RCC 7860 (cell line): ENCODE measurements at regions not wholly inside any gene's neighbourhood (a gene's known extent, or its start where the extent isn't known, plus 50 kb on each side); places are given as distances from the start of the nearest gene placed in this dataset.
A peak's percentile ranks its signal among the peaks of the same experiment; 100 is the strongest.

Experiments used
- DNase-seq: peaks from one replicate; pipeline ENCODE4 v3.0.0-alpha.2; 2015; ENCODE audit warnings: low spot score
- FAIRE-seq: peaks from 2 replicates; lab custom pipeline; 2012; peaks lifted over from hg19 to GRCh38; lab: Jason Lieb, UNC

GRCh38 chr12:126762150-126762549 lies 1504.8 kb upstream of the TMEM132C start:
- DNase-seq (no peak), FAIRE-seq (no peak)

GRCh38 chr12:126763359-126763758 lies 1503.6 kb upstream of the TMEM132C start:
- no peak for DNase-seq
- FAIRE-seq: no peak

- no peak for DNase-seq
- FAIRE-seq: no peak
Measured at GRCh38 chr12:126767334-126767733, 1499.6 kb upstream of the TMEM132C start.

GRCh38 chr12:126768517-126768916 lies 1498.5 kb upstream of the TMEM132C start:
- no peak for DNase-seq
- FAIRE-seq: no peak

- DNase-seq (no peak), FAIRE-seq (no peak)
Measured at GRCh38 chr12:126770188-126770587, 1496.8 kb upstream of the TMEM132C start.

- DNase-seq (peak; percentile 99), FAIRE-seq (peak; percentile 99)
Measured at GRCh38 chr12:126772171-126772864, 1494.7 kb upstream of the TMEM132C start.

GRCh38 chr12:126773012-126773411 lies 1494.0 kb upstream of the TMEM132C start:
- DNase-seq (no peak), FAIRE-seq (no peak)

- no peak for FAIRE-seq
- no peak for DNase-seq
Measured at GRCh38 chr12:126773491-126773890, 1493.5 kb upstream of the TMEM132C start.

GRCh38 chr12:126776026-126776655 lies 1490.8 kb upstream of the TMEM132C start:
- DNase-seq (no peak), FAIRE-seq (no peak)

GRCh38 chr12:126780343-126780742 lies 1486.6 kb upstream of the TMEM132C start:
- FAIRE-seq (no peak), DNase-seq (no peak)

- no peak for DNase-seq
- FAIRE-seq: no peak
Measured at GRCh38 chr12:126781593-126781992, 1485.4 kb upstream of the TMEM132C start.

GRCh38 chr12:126782083-126782482 lies 1484.9 kb upstream of the TMEM132C start:
- DNase-seq: no peak
- no peak for FAIRE-seq

GRCh38 chr12:126784328-126784921 lies 1482.5 kb upstream of the TMEM132C start:
- FAIRE-seq: no peak
- DNase-seq: peak; percentile 28

GRCh38 chr12:126789963-126790362 lies 1477.0 kb upstream of the TMEM132C start:
- no peak for FAIRE-seq
- no peak for DNase-seq

- DNase-seq: no peak
- no peak for FAIRE-seq
Measured at GRCh38 chr12:126791122-126791521, 1475.8 kb upstream of the TMEM132C start.

- no peak for FAIRE-seq
- DNase-seq: no peak
Measured at GRCh38 chr12:126792411-126792810, 1474.6 kb upstream of the TMEM132C start.

- FAIRE-seq (no peak), DNase-seq (no peak)
Measured at GRCh38 chr12:126797525-126797924, 1469.4 kb upstream of the TMEM132C start.

- DNase-seq (no peak), FAIRE-seq (no peak)
Measured at GRCh38 chr12:126798449-126798848, 1468.5 kb upstream of the TMEM132C start.

GRCh38 chr12:126807312-126807865 lies 1459.6 kb upstream of the TMEM132C start:
- FAIRE-seq (no peak), DNase-seq (no peak)

GRCh38 chr12:126811391-126811790 lies 1455.6 kb upstream of the TMEM132C start:
- FAIRE-seq (no peak), DNase-seq (no peak)

GRCh38 chr12:126819554-126819953 lies 1447.4 kb upstream of the TMEM132C start:
- FAIRE-seq: no peak
- no peak for DNase-seq
